ENCODE measurements at regions not wholly inside any gene's neighbourhood (a gene's known extent, or its start where the extent isn't known, plus 50 kb on each side); places are given as distances from the start of the nearest gene placed in this dataset.

DNA sequence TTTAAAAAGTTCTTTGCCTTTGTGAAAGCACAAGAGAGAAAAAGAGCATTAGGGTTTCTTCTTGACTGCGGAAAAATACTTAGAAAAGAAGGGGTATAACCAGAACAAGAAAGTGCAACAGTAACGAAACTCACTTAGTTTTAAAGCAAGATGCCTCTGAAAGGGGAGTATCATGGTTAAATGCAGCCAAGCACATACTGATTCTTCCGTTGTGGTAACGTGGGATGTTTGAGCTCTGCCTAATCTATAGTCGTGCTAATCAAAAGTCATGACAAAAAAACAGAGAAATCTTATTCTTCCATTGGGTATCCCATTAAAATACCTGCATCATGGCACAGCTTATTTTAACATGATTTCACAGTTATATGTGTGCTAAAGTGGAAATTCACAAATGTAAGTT is 187.8 kb upstream of the LRFN5 start:
- Histone ChIP-seq H3K9me3 (ENCODE audit: insufficient read depth, low read length) (no peaks in the 10 kb centered on the region), H3K9ac (ENCODE audit: insufficient read length, low read depth) (no peak overlapping the region), H3K36me3 (ENCODE audit: insufficient read depth, insufficient read length, low read length) (no peaks in the 10 kb centered on the region), H3K4me1 (ENCODE audit: insufficient read depth, insufficient read length) (no peaks in the 10 kb centered on the region), H3K27me3 (ENCODE audit: insufficient read depth, insufficient read length) (no peaks in the 10 kb centered on the region), H3K4me3 (ENCODE audit: insufficient read length, low read depth) (no peak overlapping the region)
- TF ChIP-seq SUZ12 (IDR thresholded peaks at IDR 0.05; ENCODE audit: extremely low read depth, insufficient read depth, insufficient read length), result no peak
- no peak for TF ChIP-seq YY1 (IDR thresholded peaks at IDR 0.05; ENCODE audit: insufficient read depth, insufficient read length)
- no peak for TF ChIP-seq ZNF274 (IDR thresholded peaks at IDR 0.05; ENCODE audit: low read depth, low read length)
- no peak for DNase-seq (ENCODE audit: low read depth, low spot score)

DNA sequence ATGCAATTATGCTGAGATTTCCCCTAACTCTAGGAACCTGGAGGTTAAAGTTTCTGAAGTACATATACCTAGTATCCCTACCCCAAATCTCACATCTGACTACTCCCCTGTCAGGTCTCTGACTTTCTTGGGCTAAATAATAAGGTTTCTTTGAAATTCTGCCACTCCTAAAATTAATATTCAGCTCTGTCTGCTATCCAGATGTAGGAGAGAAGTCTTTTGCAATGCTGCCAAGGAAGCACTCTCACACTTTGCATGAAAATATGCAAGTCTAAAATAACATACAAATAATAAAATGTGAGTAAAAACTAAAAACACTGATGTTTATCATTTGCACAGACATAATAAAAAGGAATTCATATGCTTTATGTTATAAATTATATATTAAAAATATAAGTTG is 196.9 kb upstream of the LRFN5 start:
- H3K9me3 ChIP-seq (ENCODE audit: insufficient read depth, low read length), result no peaks in the 10 kb centered on the region
- H3K4me3 ChIP-seq (ENCODE audit: insufficient read length, low read depth), result no peak overlapping the region
- no peaks in the 10 kb centered on the region for H3K4me1 ChIP-seq (ENCODE audit: insufficient read depth, insufficient read length)
- TF ChIP-seq YY1 (IDR thresholded peaks at IDR 0.05; ENCODE audit: insufficient read depth, insufficient read length), result no peak
- TF ChIP-seq SUZ12 (IDR thresholded peaks at IDR 0.05; ENCODE audit: extremely low read depth, insufficient read depth, insufficient read length), result no peak
- no peak for TF ChIP-seq ZNF274 (IDR thresholded peaks at IDR 0.05; ENCODE audit: low read depth, low read length)
- no peaks in the 10 kb centered on the region for H3K36me3 ChIP-seq (ENCODE audit: insufficient read depth, insufficient read length, low read length)
- DNase-seq (ENCODE audit: low read depth, low spot score), result no peak
- no peak overlapping the region for H3K9ac ChIP-seq (ENCODE audit: insufficient read length, low read depth)
- peaks cover 19% of the 10 kb centered on the region for H3K27me3 ChIP-seq (ENCODE audit: insufficient read depth, insufficient read length)

- H3K4me1 ChIP-seq (ENCODE audit: insufficient read depth, insufficient read length), result no peaks in the 10 kb centered on the region
These were observed 202.6 kb upstream of the LRFN5 start for GRCh38 chr14:41404126-41404525.

GRCh38 chr14:41403360-41403759 is 203.3 kb upstream of the LRFN5 start:
- Histone ChIP-seq H3K9ac (ENCODE audit: insufficient read length, low read depth) (no peak overlapping the region), H3K27me3 (ENCODE audit: insufficient read depth, insufficient read length) (peaks cover 33% of the 10 kb centered on the region), H3K4me1 (ENCODE audit: insufficient read depth, insufficient read length) (no peaks in the 10 kb centered on the region), H3K4me3 (ENCODE audit: insufficient read length, low read depth) (no peak overlapping the region), H3K36me3 (ENCODE audit: insufficient read depth, insufficient read length, low read length) (no peaks in the 10 kb centered on the region), H3K9me3 (ENCODE audit: insufficient read depth, low read length) (no peaks in the 10 kb centered on the region)
- TF ChIP-seq YY1 (IDR thresholded peaks at IDR 0.05; ENCODE audit: insufficient read depth, insufficient read length) (no peak), ZNF274 (IDR thresholded peaks at IDR 0.05; ENCODE audit: low read depth, low read length) (no peak), SUZ12 (IDR thresholded peaks at IDR 0.05; ENCODE audit: extremely low read depth, insufficient read depth, insufficient read length) (no peak)
- peak; percentile 38 for DNase-seq (ENCODE audit: low read depth, low spot score)

More at GRCh38 chr14:41404126-41404525, 202.6 kb upstream of the LRFN5 start:
- Histone ChIP-seq H3K27me3 (ENCODE audit: insufficient read depth, insufficient read length) (peaks cover 33% of the 10 kb centered on the region), H3K4me3 (ENCODE audit: insufficient read length, low read depth) (no peak overlapping the region), H3K9ac (ENCODE audit: insufficient read length, low read depth) (no peak overlapping the region), H3K9me3 (ENCODE audit: insufficient read depth, low read length) (no peaks in the 10 kb centered on the region), H3K36me3 (ENCODE audit: insufficient read depth, insufficient read length, low read length) (no peaks in the 10 kb centered on the region)
- TF ChIP-seq YY1 (IDR thresholded peaks at IDR 0.05; ENCODE audit: insufficient read depth, insufficient read length) (no peak), ZNF274 (IDR thresholded peaks at IDR 0.05; ENCODE audit: low read depth, low read length) (no peak), SUZ12 (IDR thresholded peaks at IDR 0.05; ENCODE audit: extremely low read depth, insufficient read depth, insufficient read length) (no peak)
- no peak for DNase-seq (ENCODE audit: low read depth, low spot score)

GRCh38 chr14:41397926-41398325 is 208.8 kb upstream of the LRFN5 start:
- DNase-seq (ENCODE audit: low read depth, low spot score), result no peak
- Histone ChIP-seq H3K9ac (ENCODE audit: insufficient read length, low read depth) (no peak overlapping the region), H3K9me3 (ENCODE audit: insufficient read depth, low read length) (no peaks in the 10 kb centered on the region), H3K27me3 (ENCODE audit: insufficient read depth, insufficient read length) (no peaks in the 10 kb centered on the region), H3K4me3 (ENCODE audit: insufficient read length, low read depth) (no peak overlapping the region), H3K36me3 (ENCODE audit: insufficient read depth, insufficient read length, low read length) (no peaks in the 10 kb centered on the region), H3K4me1 (ENCODE audit: insufficient read depth, insufficient read length) (no peaks in the 10 kb centered on the region)
- TF ChIP-seq YY1 (IDR thresholded peaks at IDR 0.05; ENCODE audit: insufficient read depth, insufficient read length), result no peak
- no peak for TF ChIP-seq ZNF274 (IDR thresholded peaks at IDR 0.05; ENCODE audit: low read depth, low read length)
- no peak for TF ChIP-seq SUZ12 (IDR thresholded peaks at IDR 0.05; ENCODE audit: extremely low read depth, insufficient read depth, insufficient read length)

DNA sequence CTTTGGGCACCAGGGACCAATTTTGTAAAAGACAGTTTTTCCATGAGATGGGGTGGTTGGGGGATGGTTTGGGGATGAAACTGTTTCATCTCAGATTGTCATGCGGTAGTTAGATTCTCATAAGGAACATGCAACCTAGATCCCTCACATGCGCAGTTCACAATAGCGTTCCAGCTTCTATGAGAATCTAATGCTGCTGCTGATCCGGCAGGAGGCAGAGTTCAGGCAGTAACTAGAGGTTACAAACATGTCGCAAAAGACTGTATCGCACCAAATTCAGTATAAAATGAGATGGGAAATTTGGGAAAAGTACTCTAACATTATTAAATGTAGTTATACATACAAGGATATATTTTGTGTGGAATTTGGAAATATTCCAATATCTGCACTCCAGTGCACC is 213.2 kb upstream of the LRFN5 start:
- Histone ChIP-seq H3K4me1 (ENCODE audit: insufficient read depth, insufficient read length) (no peaks in the 10 kb centered on the region), H3K9me3 (ENCODE audit: insufficient read depth, low read length) (no peaks in the 10 kb centered on the region), H3K9ac (ENCODE audit: insufficient read length, low read depth) (no peak overlapping the region), H3K4me3 (ENCODE audit: insufficient read length, low read depth) (no peak overlapping the region), H3K27me3 (ENCODE audit: insufficient read depth, insufficient read length) (no peaks in the 10 kb centered on the region), H3K36me3 (ENCODE audit: insufficient read depth, insufficient read length, low read length) (no peaks in the 10 kb centered on the region)
- DNase-seq (ENCODE audit: low read depth, low spot score), result no peak
- no peak for TF ChIP-seq YY1 (IDR thresholded peaks at IDR 0.05; ENCODE audit: insufficient read depth, insufficient read length)

DNA sequence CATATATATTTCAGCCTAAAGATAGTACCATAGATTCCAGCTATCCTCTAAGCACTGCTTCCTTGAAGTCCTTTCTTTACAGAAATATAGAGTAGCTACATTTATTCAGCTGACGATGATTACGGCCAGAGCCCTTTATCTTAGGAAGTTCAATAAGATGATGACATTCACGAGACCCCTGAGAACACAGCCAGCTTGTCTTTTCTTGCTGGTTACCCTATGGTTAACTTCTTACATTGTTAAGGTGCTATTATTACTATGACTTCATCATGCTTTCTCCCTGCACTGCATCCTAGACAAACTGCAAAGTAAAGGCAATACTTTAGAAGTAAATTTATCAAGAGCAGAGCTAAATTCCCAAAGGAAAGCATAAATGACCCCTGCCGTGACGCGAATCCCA is 214.4 kb upstream of the LRFN5 start:
- Histone ChIP-seq H3K9ac (ENCODE audit: insufficient read length, low read depth) (no peak overlapping the region), H3K27me3 (ENCODE audit: insufficient read depth, insufficient read length) (no peaks in the 10 kb centered on the region), H3K36me3 (ENCODE audit: insufficient read depth, insufficient read length, low read length) (no peaks in the 10 kb centered on the region), H3K4me1 (ENCODE audit: insufficient read depth, insufficient read length) (no peaks in the 10 kb centered on the region), H3K4me3 (ENCODE audit: insufficient read length, low read depth) (no peak overlapping the region), H3K9me3 (ENCODE audit: insufficient read depth, low read length) (no peaks in the 10 kb centered on the region)
- no peak for DNase-seq (ENCODE audit: low read depth, low spot score)
- TF ChIP-seq SUZ12 (IDR thresholded peaks at IDR 0.05; ENCODE audit: extremely low read depth, insufficient read depth, insufficient read length) (no peak), ZNF274 (IDR thresholded peaks at IDR 0.05; ENCODE audit: low read depth, low read length) (no peak), YY1 (IDR thresholded peaks at IDR 0.05; ENCODE audit: insufficient read depth, insufficient read length) (no peak)

DNA sequence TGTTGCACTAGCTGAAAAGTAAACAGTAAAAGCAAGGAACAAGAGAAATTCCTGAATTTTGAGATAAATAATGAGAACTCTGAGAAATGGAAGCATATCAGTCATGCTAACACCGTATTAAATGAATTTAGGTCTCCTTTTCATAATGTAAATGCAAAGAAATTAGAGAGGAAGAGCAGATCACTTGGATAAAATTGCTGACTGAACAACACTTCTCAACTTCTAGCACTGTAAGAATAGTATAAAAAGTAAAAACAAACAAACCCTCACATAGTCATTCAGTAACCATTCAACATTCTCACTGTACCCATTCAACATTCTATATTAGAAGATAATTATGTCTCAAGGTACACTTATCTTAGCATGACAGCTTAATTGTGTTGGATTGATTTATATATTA is 217.3 kb upstream of the LRFN5 start:
- no peaks in the 10 kb centered on the region for H3K4me1 ChIP-seq (ENCODE audit: insufficient read depth, insufficient read length)
- no peak overlapping the region for H3K4me3 ChIP-seq (ENCODE audit: insufficient read length, low read depth)
- no peak for DNase-seq (ENCODE audit: low read depth, low spot score)
- TF ChIP-seq YY1 (IDR thresholded peaks at IDR 0.05; ENCODE audit: insufficient read depth, insufficient read length) (no peak), SUZ12 (IDR thresholded peaks at IDR 0.05; ENCODE audit: extremely low read depth, insufficient read depth, insufficient read length) (no peak), ZNF274 (IDR thresholded peaks at IDR 0.05; ENCODE audit: low read depth, low read length) (no peak)
- no peaks in the 10 kb centered on the region for H3K36me3 ChIP-seq (ENCODE audit: insufficient read depth, insufficient read length, low read length)
- H3K9me3 ChIP-seq (ENCODE audit: insufficient read depth, low read length), result no peaks in the 10 kb centered on the region
- H3K9ac ChIP-seq (ENCODE audit: insufficient read length, low read depth), result no peak overlapping the region
- H3K27me3 ChIP-seq (ENCODE audit: insufficient read depth, insufficient read length), result no peaks in the 10 kb centered on the region
